Kidney (tissue), 13 donors: ENCODE measurements at regions not wholly inside any gene's neighbourhood (a gene's known extent, or its start where the extent isn't known, plus 50 kb on each side); places are given as distances from the start of the nearest gene placed in this dataset.

Experiments used
- DNase-seq, 5 donors: peaks; one replicate each; pipeline ENCODE4 v3.0.0-alpha.2; 2013 to 2020
- FAIRE-seq: peaks from 2 replicates; lab custom pipeline; 2012; peaks lifted over from hg19 to GRCh38; lab: Jason Lieb, UNC
- H3K27ac ChIP-seq, 2 donors: one replicate each; pipeline ENCODE4 v1.7.0; 2013; ENCODE audit warnings: low read depth in 2 of 2, low read length in 2 of 2, inconsistent platforms in 1 of 2
- H3K27me3 ChIP-seq: one replicate; pipeline ENCODE4 v1.7.1; 2013; ENCODE audit warnings: low read length, inconsistent platforms; ENCODE audit not compliant: control insufficient read depth, insufficient read depth
- H3K36me3 ChIP-seq, 3 donors: one replicate each; pipeline versions ENCODE4 v1.7.0 to v1.7.1; 2013; ENCODE audit warnings: low read length in 3 of 3, control low read depth in 1 of 3, inconsistent platforms in 1 of 3; ENCODE audit not compliant: insufficient read depth in 3 of 3, control insufficient read depth in 2 of 3
- H3K4me1 ChIP-seq, 3 donors: one replicate each; pipeline versions ENCODE4 v1.7.0 to v1.7.1; 2013; ENCODE audit warnings: low read length in 3 of 3, inconsistent platforms in 1 of 3, low read depth in 1 of 3; ENCODE audit not compliant: control insufficient read depth in 2 of 3, insufficient read depth in 2 of 3
- H3K4me3 ChIP-seq, 3 donors: one replicate each; pipeline versions ENCODE4 v1.7.0 to v1.8.1; 2013; ENCODE audit warnings: low read length in 3 of 3, control low read depth in 1 of 3, inconsistent platforms in 1 of 3
- H3K9ac ChIP-seq, 3 donors: one replicate each; pipeline versions ENCODE4 v1.7.0 to v1.7.1; 2013; ENCODE audit warnings: low read length in 3 of 3, control low read depth in 1 of 3, inconsistent platforms in 1 of 3
- H3K9me3 ChIP-seq, 3 donors: one replicate each; pipeline versions ENCODE4 v1.7.0 to v1.7.1; 2013; ENCODE audit warnings: low read length in 3 of 3, control low read depth in 1 of 3, inconsistent platforms in 1 of 3; ENCODE audit not compliant: control insufficient read depth in 2 of 3, insufficient read depth in 1 of 3
- intact Hi-C: fragments of 100-400 bp; cut with DNase I; formaldehyde crosslinking; loops from one replicate; pipeline ENCODE4 v1.11.1; 2022
- TF ChIP-seq, protein P1 (sequence below): IDR thresholded peaks from 3 replicates; pipeline ENCODE4 v1.5.1; 2012; ENCODE audit warnings: mild to moderate bottlenecking, moderate library complexity, borderline replicate concordance; ENCODE audit not compliant: insufficient read depth; ENCODE audit errors: extremely low read depth
- donor health status: control.
- donor health status: control.
- donor health status: control.
- donor health status: control.
- donor health status: control.
- donor health status: DM: yes; HTN: yes; CAD: no.
- donor health status: Normal renal cell carcinoma (clear cell type).

DNA sequence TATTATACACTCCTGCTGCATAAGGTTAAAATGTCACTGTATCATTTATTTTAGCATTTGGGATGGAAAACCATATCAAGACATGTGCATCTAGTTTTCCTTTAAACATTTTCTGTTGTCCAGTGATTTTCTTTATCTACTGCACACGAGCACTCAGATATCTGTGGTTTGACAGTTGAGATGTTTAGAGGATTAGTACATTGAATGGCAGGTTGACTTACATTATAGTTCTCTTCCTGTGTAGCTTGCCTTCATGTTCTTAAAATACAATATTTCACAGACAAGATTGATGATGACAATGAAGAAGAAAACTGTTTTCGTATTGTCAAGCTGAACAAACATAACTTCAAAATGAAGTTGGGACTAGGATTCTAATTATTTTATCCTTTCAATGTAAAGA, 2378.4 kb upstream of the WWC1 start:
- no peak for FAIRE-seq

DNA sequence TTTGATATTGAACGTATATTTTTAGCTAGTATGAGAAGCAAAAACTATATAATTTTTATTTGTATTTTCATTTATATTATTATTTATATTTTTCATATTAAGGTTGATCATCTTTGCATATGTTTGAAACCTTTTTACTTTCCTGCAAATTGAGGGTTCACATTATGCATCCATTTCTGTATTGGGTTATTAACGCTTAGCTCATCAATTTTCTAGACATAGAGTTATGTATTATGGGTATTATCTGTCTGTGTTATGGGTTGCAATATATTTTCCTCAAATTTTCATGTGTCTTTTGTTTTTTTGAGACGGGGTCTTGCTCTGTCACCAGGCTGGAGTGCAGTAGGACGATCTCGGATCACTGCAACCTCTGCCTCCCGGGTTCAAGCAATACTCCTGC, 2377.0 kb upstream of the WWC1 start:
- DNase-seq (no peak), FAIRE-seq (no peak)
- Histone ChIP-seq H3K27me3 (no peaks in the 10 kb centered on the region), H3K27ac (no peak overlapping the region), H3K4me1 (no peaks in the 10 kb centered on the region), H3K9me3 (no peaks in the 10 kb centered on the region), H3K9ac (no peak overlapping the region), H3K36me3 (no peaks in the 10 kb centered on the region), H3K4me3 (no peak overlapping the region)
- intact Hi-C loops = no loop called here
- TF ChIP-seq, protein P1, sequence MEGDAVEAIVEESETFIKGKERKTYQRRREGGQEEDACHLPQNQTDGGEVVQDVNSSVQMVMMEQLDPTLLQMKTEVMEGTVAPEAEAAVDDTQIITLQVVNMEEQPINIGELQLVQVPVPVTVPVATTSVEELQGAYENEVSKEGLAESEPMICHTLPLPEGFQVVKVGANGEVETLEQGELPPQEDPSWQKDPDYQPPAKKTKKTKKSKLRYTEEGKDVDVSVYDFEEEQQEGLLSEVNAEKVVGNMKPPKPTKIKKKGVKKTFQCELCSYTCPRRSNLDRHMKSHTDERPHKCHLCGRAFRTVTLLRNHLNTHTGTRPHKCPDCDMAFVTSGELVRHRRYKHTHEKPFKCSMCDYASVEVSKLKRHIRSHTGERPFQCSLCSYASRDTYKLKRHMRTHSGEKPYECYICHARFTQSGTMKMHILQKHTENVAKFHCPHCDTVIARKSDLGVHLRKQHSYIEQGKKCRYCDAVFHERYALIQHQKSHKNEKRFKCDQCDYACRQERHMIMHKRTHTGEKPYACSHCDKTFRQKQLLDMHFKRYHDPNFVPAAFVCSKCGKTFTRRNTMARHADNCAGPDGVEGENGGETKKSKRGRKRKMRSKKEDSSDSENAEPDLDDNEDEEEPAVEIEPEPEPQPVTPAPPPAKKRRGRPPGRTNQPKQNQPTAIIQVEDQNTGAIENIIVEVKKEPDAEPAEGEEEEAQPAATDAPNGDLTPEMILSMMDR = no peak

More for the DNA sequence above, 2378.4 kb upstream of the WWC1 start:
- Histone ChIP-seq H3K9ac (no peak overlapping the region), H3K36me3 (no peaks in the 10 kb centered on the region), H3K4me3 (no peak overlapping the region), H3K4me1 (no peaks in the 10 kb centered on the region), H3K9me3 (no peaks in the 10 kb centered on the region), H3K27me3 (no peaks in the 10 kb centered on the region), H3K27ac (no peak overlapping the region)
- TF ChIP-seq, protein P1 = no peak
- DNase-seq = no peak
- intact Hi-C loops = no loop called here

DNA sequence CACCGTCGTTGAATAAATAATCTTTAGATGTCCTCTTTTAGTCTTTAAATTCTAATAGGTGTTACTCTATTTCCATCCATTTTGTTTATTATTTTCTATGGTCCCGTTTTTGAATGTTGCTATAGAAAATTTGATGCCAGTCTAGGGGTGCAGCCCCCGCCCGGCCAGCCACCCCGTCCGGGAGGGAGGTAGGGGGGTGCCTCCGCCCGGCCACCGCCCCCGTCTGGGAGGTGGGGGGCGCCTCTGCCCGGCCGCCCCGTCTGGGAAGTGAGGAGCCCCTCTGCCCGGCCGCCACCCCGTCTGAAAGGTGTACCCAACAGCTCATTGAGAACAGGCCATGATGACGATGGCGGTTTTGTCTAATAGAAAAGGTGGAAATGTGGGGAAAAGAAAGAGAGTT, 2372.2 kb upstream of the WWC1 start:
- DNase-seq = no peak
- no peaks in the 10 kb centered on the region for H3K4me1 ChIP-seq
- TF ChIP-seq, protein P1 = no peak
- no peaks in the 10 kb centered on the region for H3K27me3 ChIP-seq
- H3K27ac ChIP-seq = no peak overlapping the region
- no peak overlapping the region for H3K9ac ChIP-seq
- no peak overlapping the region for H3K4me3 ChIP-seq
- FAIRE-seq = no peak
- no peaks in the 10 kb centered on the region for H3K9me3 ChIP-seq
- no peaks in the 10 kb centered on the region for H3K36me3 ChIP-seq
- intact Hi-C loops = no loop called here

DNA sequence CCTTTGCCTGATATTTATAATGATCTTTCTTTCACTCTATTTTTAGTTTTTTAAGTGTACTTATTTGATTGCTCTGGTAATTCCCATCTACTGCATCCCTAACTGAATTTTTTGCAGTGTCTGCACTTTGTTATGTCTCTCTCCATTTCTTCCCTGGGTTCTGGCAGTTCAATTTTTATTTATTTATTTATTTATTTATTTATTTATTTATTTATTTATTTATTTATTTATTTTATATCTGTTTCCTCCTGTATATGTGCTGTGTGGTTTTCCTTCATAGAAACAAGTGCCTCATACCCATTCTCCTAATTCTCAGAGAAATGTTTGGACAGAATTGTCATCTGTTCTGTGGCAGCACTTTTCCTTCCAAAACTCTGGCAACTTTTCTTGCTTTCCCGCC, 2370.8 kb upstream of the WWC1 start:
- TF ChIP-seq, protein P1 = no peak
- no peak overlapping the region for H3K27ac ChIP-seq
- no peaks in the 10 kb centered on the region for H3K4me1 ChIP-seq
- no peaks in the 10 kb centered on the region for H3K9me3 ChIP-seq
- no peaks in the 10 kb centered on the region for H3K27me3 ChIP-seq
- no peak overlapping the region for H3K9ac ChIP-seq
- DNase-seq (no peak), FAIRE-seq (no peak)
- intact Hi-C loops = no loop called here
- H3K36me3 ChIP-seq = no peaks in the 10 kb centered on the region
- H3K4me3 ChIP-seq = no peak overlapping the region
